ENCODE measurements at regions not wholly inside any gene's neighbourhood (a gene's known extent, or its start where the extent isn't known, plus 50 kb on each side); places are given as distances from the start of the nearest gene placed in this dataset.

DNA sequence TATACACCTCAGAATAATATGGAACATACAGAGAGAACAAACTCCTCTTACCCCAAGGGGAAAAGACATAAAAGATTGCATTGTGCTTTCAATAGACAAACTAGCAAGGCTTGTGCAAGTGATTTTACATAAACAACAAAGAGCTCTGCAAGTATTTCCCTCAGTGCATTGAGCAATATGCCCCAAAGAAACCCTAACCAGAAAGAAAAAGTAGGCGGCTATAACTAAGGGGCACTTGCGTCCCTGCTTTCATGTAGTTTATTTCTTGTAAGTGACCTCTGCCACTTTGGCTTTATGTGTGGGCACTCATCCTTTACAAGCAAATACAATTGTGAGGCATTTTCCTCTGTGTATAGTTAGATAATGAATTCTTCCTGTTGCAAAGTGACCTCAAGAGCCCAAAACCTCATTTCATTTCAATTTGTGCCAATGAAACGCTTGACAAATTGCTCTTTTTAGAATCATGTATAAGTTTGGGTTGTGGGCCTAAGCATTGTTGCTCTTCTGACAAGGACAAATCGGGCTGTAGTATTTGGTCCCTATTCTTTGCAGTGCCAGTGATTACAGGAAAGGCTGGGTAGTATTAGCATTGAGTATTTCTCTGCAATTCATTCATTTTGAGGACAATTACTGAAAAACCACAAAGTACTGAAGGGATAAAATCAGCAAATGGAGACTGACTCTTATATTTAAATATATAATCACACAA, 282.2 kb downstream of the DTWD2 start:
- TF ChIP-seq, protein P1, sequence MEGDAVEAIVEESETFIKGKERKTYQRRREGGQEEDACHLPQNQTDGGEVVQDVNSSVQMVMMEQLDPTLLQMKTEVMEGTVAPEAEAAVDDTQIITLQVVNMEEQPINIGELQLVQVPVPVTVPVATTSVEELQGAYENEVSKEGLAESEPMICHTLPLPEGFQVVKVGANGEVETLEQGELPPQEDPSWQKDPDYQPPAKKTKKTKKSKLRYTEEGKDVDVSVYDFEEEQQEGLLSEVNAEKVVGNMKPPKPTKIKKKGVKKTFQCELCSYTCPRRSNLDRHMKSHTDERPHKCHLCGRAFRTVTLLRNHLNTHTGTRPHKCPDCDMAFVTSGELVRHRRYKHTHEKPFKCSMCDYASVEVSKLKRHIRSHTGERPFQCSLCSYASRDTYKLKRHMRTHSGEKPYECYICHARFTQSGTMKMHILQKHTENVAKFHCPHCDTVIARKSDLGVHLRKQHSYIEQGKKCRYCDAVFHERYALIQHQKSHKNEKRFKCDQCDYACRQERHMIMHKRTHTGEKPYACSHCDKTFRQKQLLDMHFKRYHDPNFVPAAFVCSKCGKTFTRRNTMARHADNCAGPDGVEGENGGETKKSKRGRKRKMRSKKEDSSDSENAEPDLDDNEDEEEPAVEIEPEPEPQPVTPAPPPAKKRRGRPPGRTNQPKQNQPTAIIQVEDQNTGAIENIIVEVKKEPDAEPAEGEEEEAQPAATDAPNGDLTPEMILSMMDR (IDR thresholded peaks at IDR 0.05) = no peak
- TF ChIP-seq POLR2A (IDR thresholded peaks at IDR 0.05) = no peak
- TF ChIP-seq EP300 (IDR thresholded peaks at IDR 0.05) = no peak
